Kidney (tissue), 13 donors: ENCODE measurements at regions not wholly inside any gene's neighbourhood (a gene's known extent, or its start where the extent isn't known, plus 50 kb on each side); places are given as distances from the start of the nearest gene placed in this dataset.

Source experiments
- DNase-seq, 5 donors: peaks; one replicate each; pipeline ENCODE4 v3.0.0-alpha.2; 2013 to 2020
- FAIRE-seq: peaks from 2 replicates; lab custom pipeline; 2012; peaks lifted over from hg19 to GRCh38; lab: Jason Lieb, UNC
- H3K27ac ChIP-seq, 2 donors: one replicate each; pipeline ENCODE4 v1.7.0; 2013; ENCODE audit warnings: low read depth in 2 of 2, low read length in 2 of 2, inconsistent platforms in 1 of 2
- H3K27me3 ChIP-seq: one replicate; pipeline ENCODE4 v1.7.1; 2013; ENCODE audit warnings: low read length, inconsistent platforms; ENCODE audit not compliant: control insufficient read depth, insufficient read depth
- H3K36me3 ChIP-seq, 3 donors: one replicate each; pipeline versions ENCODE4 v1.7.0 to v1.7.1; 2013; ENCODE audit warnings: low read length in 3 of 3, control low read depth in 1 of 3, inconsistent platforms in 1 of 3; ENCODE audit not compliant: insufficient read depth in 3 of 3, control insufficient read depth in 2 of 3
- H3K4me1 ChIP-seq, 3 donors: one replicate each; pipeline versions ENCODE4 v1.7.0 to v1.7.1; 2013; ENCODE audit warnings: low read length in 3 of 3, inconsistent platforms in 1 of 3, low read depth in 1 of 3; ENCODE audit not compliant: control insufficient read depth in 2 of 3, insufficient read depth in 2 of 3
- H3K4me3 ChIP-seq, 3 donors: one replicate each; pipeline versions ENCODE4 v1.7.0 to v1.8.1; 2013; ENCODE audit warnings: low read length in 3 of 3, control low read depth in 1 of 3, inconsistent platforms in 1 of 3
- H3K9ac ChIP-seq, 3 donors: one replicate each; pipeline versions ENCODE4 v1.7.0 to v1.7.1; 2013; ENCODE audit warnings: low read length in 3 of 3, control low read depth in 1 of 3, inconsistent platforms in 1 of 3
- H3K9me3 ChIP-seq, 3 donors: one replicate each; pipeline versions ENCODE4 v1.7.0 to v1.7.1; 2013; ENCODE audit warnings: low read length in 3 of 3, control low read depth in 1 of 3, inconsistent platforms in 1 of 3; ENCODE audit not compliant: control insufficient read depth in 2 of 3, insufficient read depth in 1 of 3
- CTCF ChIP-seq: IDR thresholded peaks from 3 replicates; pipeline ENCODE4 v1.5.1; 2012; ENCODE audit warnings: mild to moderate bottlenecking, moderate library complexity, borderline replicate concordance; ENCODE audit not compliant: insufficient read depth; ENCODE audit errors: extremely low read depth
- intact Hi-C: fragments of 100-400 bp; cut with DNase I; formaldehyde crosslinking; loops from one replicate; pipeline ENCODE4 v1.11.1; 2022
- donor health status: control.
- donor health status: control.
- donor health status: control.
- donor health status: control.
- donor health status: control.
- donor health status: DM: yes; HTN: yes; CAD: no.
- donor health status: Normal renal cell carcinoma (clear cell type).

GRCh38 chr5:167950126-167950721 lies 341.2 kb upstream of the WWC1 start:
- no peaks in the 10 kb centered on the region for H3K4me1 ChIP-seq
- H3K4me3 ChIP-seq, result no peak overlapping the region
- H3K9ac ChIP-seq, result no peak overlapping the region
- no peak for FAIRE-seq
- H3K9me3 ChIP-seq, result no peaks in the 10 kb centered on the region
- no peak for DNase-seq
- no peak overlapping the region for H3K27ac ChIP-seq
- intact Hi-C loops, result no loop called here
- no peaks in the 10 kb centered on the region for H3K36me3 ChIP-seq
- no peaks in the 10 kb centered on the region for H3K27me3 ChIP-seq
- TF ChIP-seq CTCF, result no peak

- H3K9ac ChIP-seq, result no peak overlapping the region
- H3K4me1 ChIP-seq, result no peaks in the 10 kb centered on the region
- no peak overlapping the region for H3K4me3 ChIP-seq
- DNase-seq, result no peak
- no peaks in the 10 kb centered on the region for H3K27me3 ChIP-seq
- TF ChIP-seq CTCF, result no peak
- FAIRE-seq, result no peak
- intact Hi-C loops, result no loop called here
- H3K36me3 ChIP-seq, result no peaks in the 10 kb centered on the region
- H3K9me3 ChIP-seq, result no peaks in the 10 kb centered on the region
- no peak overlapping the region for H3K27ac ChIP-seq
These were observed 340.3 kb upstream of the WWC1 start for GRCh38 chr5:167951116-167951515.

- no peaks in the 10 kb centered on the region for H3K36me3 ChIP-seq
- peak in 4 of 5 donors; percentile 59 to 73 (median 64) for DNase-seq
These were observed 339.0 kb upstream of the WWC1 start for GRCh38 chr5:167952278-167952995.

More at GRCh38 chr5:167952278-167952995, 339.0 kb upstream of the WWC1 start:
- Histone ChIP-seq H3K4me3 (no peak overlapping the region), H3K27me3 (no peaks in the 10 kb centered on the region), H3K27ac (no peak overlapping the region), H3K9me3 (no peaks in the 10 kb centered on the region), H3K9ac (no peak overlapping the region), H3K4me1 (no peaks in the 10 kb centered on the region)
- intact Hi-C loops, result no loop called here
- no peak for TF ChIP-seq CTCF
- FAIRE-seq, result no peak
